ENCODE measurements at regions not wholly inside any gene's neighbourhood (a gene's known extent, or its start where the extent isn't known, plus 50 kb on each side); places are given as distances from the start of the nearest gene placed in this dataset.

DNA sequence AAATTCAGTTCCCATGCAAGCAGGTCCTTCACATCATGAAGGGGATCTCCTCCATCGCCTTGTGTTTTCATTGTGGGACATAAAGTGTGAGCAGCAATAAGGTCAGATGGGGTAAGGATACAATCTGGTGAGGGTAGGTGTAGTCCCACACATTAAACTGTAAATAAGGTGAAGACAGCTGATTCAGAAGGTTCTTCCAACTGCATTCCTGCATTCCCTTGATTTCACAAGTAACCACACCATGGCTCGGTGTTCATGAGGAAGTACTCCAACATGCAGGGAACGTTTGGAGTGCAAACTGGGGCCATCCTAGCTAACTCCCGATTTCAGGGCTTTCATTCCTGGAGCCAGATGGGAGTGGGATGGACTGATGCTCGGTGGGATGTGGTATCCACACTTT lies 680.7 kb upstream of the TSPY4 start:
- no peak overlapping the region for H3K27ac ChIP-seq (ENCODE audit: low read length in 2 of 2)
- intact Hi-C loops (cut with micrococcal nuclease) = no loop called here
- no peak for DNase-seq
- no peak overlapping the region for H3K27ac Mint-ChIP-seq
- no peak overlapping the region for H3K9ac ChIP-seq (ENCODE audit: low read length)
- no peaks in the 10 kb centered on the region for H3K4me1 ChIP-seq (ENCODE audit: control insufficient read depth in 2 of 2, insufficient read depth in 2 of 2, low read length in 2 of 2)
- no peaks in the 10 kb centered on the region for H3K27me3 ChIP-seq (replicated peaks in 1 of 4; ENCODE audit: control extremely low read depth in 1 of 4, control insufficient read depth in 3 of 4, insufficient read depth in 4 of 4, low read length in 3 of 4)
- H3K4me2 ChIP-seq (replicated peaks; ENCODE audit: low read depth, low read length, poor library complexity, severe bottlenecking) = no peak overlapping the region
- H3K9me3 ChIP-seq (ENCODE audit: control extremely low read depth in 1 of 3, control insufficient read depth in 2 of 3, insufficient read depth in 1 of 3, low read length in 2 of 3) = no peaks in the 10 kb centered on the region
- H3K36me3 ChIP-seq (replicated peaks in 1 of 2; ENCODE audit: control extremely low read depth in 1 of 2, control insufficient read depth in 1 of 2, extremely low read depth in 1 of 2, insufficient read depth in 2 of 2, low read length in 1 of 2) = no peaks in the 10 kb centered on the region
- no peaks in the 10 kb centered on the region for H3K4me1 Mint-ChIP-seq
- ATAC-seq (ENCODE audit: low read depth) = no peak
- TF ChIP-seq, protein P1, sequence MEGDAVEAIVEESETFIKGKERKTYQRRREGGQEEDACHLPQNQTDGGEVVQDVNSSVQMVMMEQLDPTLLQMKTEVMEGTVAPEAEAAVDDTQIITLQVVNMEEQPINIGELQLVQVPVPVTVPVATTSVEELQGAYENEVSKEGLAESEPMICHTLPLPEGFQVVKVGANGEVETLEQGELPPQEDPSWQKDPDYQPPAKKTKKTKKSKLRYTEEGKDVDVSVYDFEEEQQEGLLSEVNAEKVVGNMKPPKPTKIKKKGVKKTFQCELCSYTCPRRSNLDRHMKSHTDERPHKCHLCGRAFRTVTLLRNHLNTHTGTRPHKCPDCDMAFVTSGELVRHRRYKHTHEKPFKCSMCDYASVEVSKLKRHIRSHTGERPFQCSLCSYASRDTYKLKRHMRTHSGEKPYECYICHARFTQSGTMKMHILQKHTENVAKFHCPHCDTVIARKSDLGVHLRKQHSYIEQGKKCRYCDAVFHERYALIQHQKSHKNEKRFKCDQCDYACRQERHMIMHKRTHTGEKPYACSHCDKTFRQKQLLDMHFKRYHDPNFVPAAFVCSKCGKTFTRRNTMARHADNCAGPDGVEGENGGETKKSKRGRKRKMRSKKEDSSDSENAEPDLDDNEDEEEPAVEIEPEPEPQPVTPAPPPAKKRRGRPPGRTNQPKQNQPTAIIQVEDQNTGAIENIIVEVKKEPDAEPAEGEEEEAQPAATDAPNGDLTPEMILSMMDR (IDR thresholded peaks at IDR 0.05) = no peak
- TF ChIP-seq EZH2 (IDR thresholded peaks at IDR 0.05; ENCODE audit: borderline replicate concordance, insufficient read depth, low read depth, low read length, poor library complexity, severe bottlenecking) = no peak
- no peak overlapping the region for H2AFZ ChIP-seq (ENCODE audit: insufficient read depth, low read depth, low read length, poor library complexity, severe bottlenecking)
- ChIA-PET POLR2A (no interaction called here), CTCF (no interaction called here)
- no peak overlapping the region for H3K4me3 ChIP-seq (ENCODE audit: control extremely low read depth in 1 of 5, extremely low read depth in 1 of 5, insufficient read depth in 1 of 5, low read depth in 2 of 5, low read length in 4 of 5)
- H3K9me3 Mint-ChIP-seq (ENCODE audit: insufficient read depth) = peaks cover 4% of the 10 kb centered on the region
- H3K27me3 Mint-ChIP-seq = peaks cover 1% of the 10 kb centered on the region
- no peak overlapping the region for H3K4me3 Mint-ChIP-seq
- no CpG with 5 or more reads among the region's 5 CpGs for WGBS (ENCODE audit: insufficient coverage)
- H4K20me1 ChIP-seq (ENCODE audit: control insufficient read depth, insufficient read depth, low read length, poor library complexity, severe bottlenecking) = no peaks in the 10 kb centered on the region
- H3K79me2 ChIP-seq (ENCODE audit: control insufficient read depth, insufficient read depth, low read length) = no peaks in the 10 kb centered on the region

DNA sequence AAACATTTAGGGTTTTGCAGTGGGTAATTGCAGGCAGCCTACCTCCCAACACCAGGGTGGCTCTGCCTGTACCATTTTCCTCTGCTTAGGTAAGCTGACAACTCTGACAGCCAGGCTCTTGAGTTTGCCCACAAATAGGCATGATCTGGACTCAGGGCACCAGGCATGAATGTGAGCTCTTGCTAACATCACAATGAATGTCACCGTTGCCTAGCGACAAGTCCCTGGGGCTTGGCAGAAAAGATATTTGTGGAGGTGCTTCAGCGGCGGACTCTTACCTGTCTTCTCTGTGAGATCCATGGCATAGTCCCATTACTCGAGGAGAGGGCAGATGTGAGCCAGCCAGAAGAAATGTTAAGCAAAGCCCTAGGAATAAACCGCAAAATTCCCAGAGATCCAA lies 677.5 kb upstream of the TSPY4 start:
- Histone ChIP-seq H3K79me2 (ENCODE audit: control insufficient read depth, insufficient read depth, low read length) (no peaks in the 10 kb centered on the region), H3K4me1 (ENCODE audit: control insufficient read depth in 2 of 2, insufficient read depth in 2 of 2, low read length in 2 of 2) (no peaks in the 10 kb centered on the region), H3K27ac (ENCODE audit: low read length in 2 of 2) (no peak overlapping the region), H4K20me1 (ENCODE audit: control insufficient read depth, insufficient read depth, low read length, poor library complexity, severe bottlenecking) (no peaks in the 10 kb centered on the region), H3K9ac (ENCODE audit: low read length) (no peak overlapping the region), H3K4me3 (ENCODE audit: control extremely low read depth in 1 of 5, extremely low read depth in 1 of 5, insufficient read depth in 1 of 5, low read depth in 2 of 5, low read length in 4 of 5) (no peak overlapping the region), H3K4me2 (replicated peaks; ENCODE audit: low read depth, low read length, poor library complexity, severe bottlenecking) (no peak overlapping the region), H2AFZ (ENCODE audit: insufficient read depth, low read depth, low read length, poor library complexity, severe bottlenecking) (no peak overlapping the region), H3K9me3 (ENCODE audit: control extremely low read depth in 1 of 3, control insufficient read depth in 2 of 3, insufficient read depth in 1 of 3, low read length in 2 of 3) (no peaks in the 10 kb centered on the region), H3K36me3 (replicated peaks in 1 of 2; ENCODE audit: control extremely low read depth in 1 of 2, control insufficient read depth in 1 of 2, extremely low read depth in 1 of 2, insufficient read depth in 2 of 2, low read length in 1 of 2) (no peaks in the 10 kb centered on the region), H3K27me3 (replicated peaks in 1 of 4; ENCODE audit: control extremely low read depth in 1 of 4, control insufficient read depth in 3 of 4, insufficient read depth in 4 of 4, low read length in 3 of 4) (no peaks in the 10 kb centered on the region)
- Mint-ChIP-seq H3K4me3 (no peak overlapping the region), H3K9me3 (ENCODE audit: insufficient read depth) (no peaks in the 10 kb centered on the region), H3K4me1 (no peaks in the 10 kb centered on the region), H3K27me3 (peaks cover 4% of the 10 kb centered on the region), H3K27ac (no peak overlapping the region)
- WGBS (ENCODE audit: insufficient coverage) = 88% methylated on average over 6 of the region's 6 CpGs
- ChIA-PET POLR2A (no interaction called here), CTCF (no interaction called here)
- TF ChIP-seq EZH2 (IDR thresholded peaks at IDR 0.05; ENCODE audit: borderline replicate concordance, insufficient read depth, low read depth, low read length, poor library complexity, severe bottlenecking) = no peak
- TF ChIP-seq, protein P1 (IDR thresholded peaks at IDR 0.05) = no peak
- ATAC-seq (ENCODE audit: low read depth) = no peak
- intact Hi-C loops (cut with micrococcal nuclease) = no loop called here
- DNase-seq = no peak
